Epithelial cell of esophagus (primary cell): ENCODE measurements at regions not wholly inside any gene's neighbourhood (a gene's known extent, or its start where the extent isn't known, plus 50 kb on each side); places are given as distances from the start of the nearest gene placed in this dataset.

Experiments used
- DNase-seq: peaks from one replicate; pipeline ENCODE4 v3.0.0; 2010; ENCODE audit warnings: low read depth
- H3K4me3 ChIP-seq: 2 replicates; pipeline ENCODE4 v1.5.1; 2011; ENCODE audit warnings: mild to moderate bottlenecking, low read length, control low read depth
- TF ChIP-seq, protein P1 (sequence below): IDR thresholded peaks from 2 replicates; pipeline ENCODE4 v1.5.1; 2011; ENCODE audit warnings: low read depth, mild to moderate bottlenecking, low read length, control low read depth, inconsistent platforms; ENCODE audit not compliant: insufficient read depth; ENCODE audit errors: missing control alignments

DNA sequence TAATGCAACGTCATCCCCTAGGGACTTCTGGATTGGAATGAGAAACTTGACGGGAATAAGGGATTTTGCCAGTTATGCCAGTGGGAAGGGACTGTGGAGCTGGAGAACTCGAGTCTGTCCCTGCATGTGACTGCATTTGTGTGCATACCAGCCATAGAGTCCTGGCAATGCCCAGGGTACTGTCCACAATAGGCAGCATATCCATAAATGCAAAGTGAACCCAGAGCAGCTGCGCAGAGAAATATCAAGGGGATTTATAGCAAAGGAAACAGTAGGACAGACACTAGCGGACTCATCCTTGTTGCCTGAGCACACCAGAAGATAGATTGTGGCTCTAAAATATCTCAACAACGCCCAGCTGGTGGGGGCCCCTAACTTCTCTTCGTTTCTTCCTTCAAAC lies 247.1 kb upstream of the SRRM4 start:
- no peak overlapping the region for H3K4me3 ChIP-seq
- DNase-seq = no peak
- TF ChIP-seq, protein P1, sequence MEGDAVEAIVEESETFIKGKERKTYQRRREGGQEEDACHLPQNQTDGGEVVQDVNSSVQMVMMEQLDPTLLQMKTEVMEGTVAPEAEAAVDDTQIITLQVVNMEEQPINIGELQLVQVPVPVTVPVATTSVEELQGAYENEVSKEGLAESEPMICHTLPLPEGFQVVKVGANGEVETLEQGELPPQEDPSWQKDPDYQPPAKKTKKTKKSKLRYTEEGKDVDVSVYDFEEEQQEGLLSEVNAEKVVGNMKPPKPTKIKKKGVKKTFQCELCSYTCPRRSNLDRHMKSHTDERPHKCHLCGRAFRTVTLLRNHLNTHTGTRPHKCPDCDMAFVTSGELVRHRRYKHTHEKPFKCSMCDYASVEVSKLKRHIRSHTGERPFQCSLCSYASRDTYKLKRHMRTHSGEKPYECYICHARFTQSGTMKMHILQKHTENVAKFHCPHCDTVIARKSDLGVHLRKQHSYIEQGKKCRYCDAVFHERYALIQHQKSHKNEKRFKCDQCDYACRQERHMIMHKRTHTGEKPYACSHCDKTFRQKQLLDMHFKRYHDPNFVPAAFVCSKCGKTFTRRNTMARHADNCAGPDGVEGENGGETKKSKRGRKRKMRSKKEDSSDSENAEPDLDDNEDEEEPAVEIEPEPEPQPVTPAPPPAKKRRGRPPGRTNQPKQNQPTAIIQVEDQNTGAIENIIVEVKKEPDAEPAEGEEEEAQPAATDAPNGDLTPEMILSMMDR = no peak

DNA sequence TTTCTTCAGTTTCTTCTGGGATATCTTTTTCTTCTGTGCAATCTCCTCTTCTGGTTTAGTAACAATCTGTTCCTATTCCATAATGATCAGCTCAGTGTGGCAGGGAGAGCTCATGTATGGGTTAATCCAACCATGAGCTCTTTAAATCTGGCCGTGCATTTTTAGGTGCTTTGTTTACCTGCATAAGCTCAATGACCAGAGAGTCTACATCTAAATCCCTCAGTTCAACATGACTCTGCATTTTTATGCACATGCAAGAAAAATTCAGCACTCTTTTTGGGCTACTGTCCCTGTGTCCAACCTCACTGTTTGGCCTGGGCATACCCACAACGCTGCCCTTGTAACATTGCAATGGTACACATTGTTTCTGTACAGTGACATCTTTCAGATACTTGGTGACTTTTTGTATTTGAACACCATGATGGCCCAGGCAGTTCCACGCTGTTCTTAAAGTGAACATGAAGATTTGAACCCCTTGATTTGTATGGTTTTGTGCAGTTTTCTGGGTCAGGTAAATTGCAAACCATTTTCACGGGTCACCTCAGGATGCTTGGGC lies 243.3 kb upstream of the SRRM4 start:
- DNase-seq = no peak
- TF ChIP-seq, protein P1 = no peak
- H3K4me3 ChIP-seq = no peak overlapping the region

DNA sequence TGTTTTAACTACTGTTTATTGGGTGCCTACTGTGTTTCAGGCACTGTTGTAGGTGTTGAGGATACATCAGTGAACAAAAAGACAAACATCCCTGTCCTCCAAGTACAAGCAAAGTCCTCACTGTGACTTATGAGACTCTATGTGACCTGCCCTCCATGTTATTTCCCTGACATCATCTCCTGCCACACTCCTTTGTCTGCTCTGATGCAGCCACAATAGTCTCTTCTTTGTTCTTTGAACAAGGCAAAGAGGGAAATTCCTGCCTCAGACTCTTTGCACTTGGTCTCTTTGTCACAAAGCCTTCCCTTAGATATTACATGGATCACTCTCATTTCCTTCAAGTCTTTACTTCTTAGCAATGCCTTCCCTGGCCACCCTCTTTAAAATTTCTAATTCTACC lies 240.1 kb upstream of the SRRM4 start:
- DNase-seq = no peak
- H3K4me3 ChIP-seq = no peak overlapping the region
- TF ChIP-seq, protein P1 = no peak

DNA sequence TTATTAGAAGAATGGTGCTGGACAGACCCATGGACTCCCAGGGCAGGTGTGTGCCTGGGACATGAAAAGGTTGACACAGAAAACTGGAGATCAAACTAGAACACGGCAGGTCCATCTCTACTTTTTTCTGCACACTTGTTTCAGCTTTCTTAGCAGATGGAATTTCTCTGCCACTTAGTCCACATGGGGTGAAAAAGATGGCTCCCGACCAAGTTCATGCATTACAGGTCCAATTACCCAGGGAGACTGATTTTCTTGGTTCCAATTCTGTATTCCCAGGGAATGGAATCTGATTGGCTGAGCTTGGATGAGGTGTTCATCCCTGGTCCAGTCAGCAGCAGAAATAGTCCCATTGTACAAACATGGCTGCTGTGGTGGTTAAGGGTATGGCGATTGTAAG lies 238.9 kb upstream of the SRRM4 start:
- TF ChIP-seq, protein P1 = no peak
- H3K4me3 ChIP-seq = no peak overlapping the region
- DNase-seq = no peak

DNA sequence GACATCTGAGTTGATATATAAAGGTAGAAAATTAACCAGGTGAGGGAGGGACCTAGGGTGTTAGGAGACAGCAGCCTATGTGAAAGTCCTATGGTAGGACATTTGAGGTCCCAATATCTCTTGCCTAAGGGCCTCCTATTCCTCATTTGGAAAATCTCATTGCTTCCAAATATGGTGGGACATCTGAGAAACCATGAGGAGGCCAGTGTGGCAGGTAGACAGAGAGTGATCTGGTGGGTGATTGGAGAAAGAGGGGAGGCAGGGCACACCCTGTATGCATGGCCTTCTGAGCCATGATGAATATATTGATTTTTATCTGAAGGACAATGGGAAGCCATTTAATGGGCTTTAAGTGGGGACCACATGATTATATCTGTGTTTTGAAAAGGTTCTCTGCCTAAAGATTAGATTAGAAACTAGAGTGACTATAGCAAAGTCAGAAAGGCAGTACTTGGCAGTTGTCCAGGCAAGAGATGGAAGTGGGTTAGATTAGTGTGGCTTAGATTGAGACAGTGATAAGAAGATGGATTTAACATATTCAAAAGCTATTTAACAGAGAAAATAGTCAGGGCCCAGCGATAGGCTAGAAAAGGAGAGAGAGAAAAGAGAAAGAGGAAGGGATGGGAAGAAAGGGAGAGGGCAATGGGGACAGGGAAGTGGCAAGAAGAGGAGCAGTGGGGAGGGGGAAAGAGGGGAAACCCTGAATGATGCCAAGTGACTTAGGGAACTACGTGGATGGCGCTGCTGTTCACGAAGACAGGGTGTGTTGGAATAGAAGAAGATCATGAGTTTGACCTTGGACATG lies 237.2 kb upstream of the SRRM4 start:
- TF ChIP-seq, protein P1 = no peak
- H3K4me3 ChIP-seq = no peak overlapping the region
- DNase-seq = no peak

DNA sequence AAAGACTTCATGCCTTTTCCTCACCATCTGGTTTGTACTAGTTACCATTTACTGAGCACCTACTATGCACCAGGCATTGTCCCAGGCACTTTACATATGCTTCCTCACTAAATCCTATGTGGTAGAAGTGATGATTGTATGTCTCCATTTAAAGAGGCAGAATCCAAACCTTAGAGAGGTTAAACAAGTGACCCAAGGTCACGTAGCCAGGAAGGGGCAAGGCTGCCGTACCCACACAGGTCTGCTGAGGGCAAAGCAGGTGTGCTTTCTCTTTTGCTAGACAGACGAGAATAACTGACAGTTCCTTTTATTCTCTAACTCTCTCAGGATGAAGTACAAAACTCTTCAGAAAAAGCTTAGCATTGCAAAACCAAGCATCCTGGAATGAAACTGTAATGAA lies 235.2 kb upstream of the SRRM4 start:
- no peak for DNase-seq
- H3K4me3 ChIP-seq = no peak overlapping the region
- TF ChIP-seq, protein P1 = no peak

DNA sequence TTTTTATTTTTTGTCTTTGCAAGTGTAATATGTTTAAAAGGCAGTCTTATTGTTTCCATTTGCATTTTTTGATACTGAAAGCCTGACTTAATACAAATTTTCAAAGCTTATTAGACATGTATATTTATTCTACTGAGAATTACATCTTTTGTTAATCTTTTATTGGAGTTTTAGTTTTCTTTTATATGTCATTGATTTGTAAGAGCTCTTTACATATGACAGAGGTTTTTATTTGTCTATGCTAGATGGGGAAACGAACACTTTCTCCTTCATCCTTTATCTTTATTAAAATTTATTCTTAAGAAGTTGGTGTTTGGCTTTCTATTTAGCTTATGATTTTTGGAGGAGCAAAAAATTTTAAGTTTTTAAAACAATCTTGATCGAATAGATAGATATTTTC lies 234.4 kb upstream of the SRRM4 start:
- no peak overlapping the region for H3K4me3 ChIP-seq
- TF ChIP-seq, protein P1 = no peak
- no peak for DNase-seq
